ENCODE measurements at regions not wholly inside any gene's neighbourhood (a gene's known extent, or its start where the extent isn't known, plus 50 kb on each side); places are given as distances from the start of the nearest gene placed in this dataset.
A peak's percentile ranks its signal among the peaks of the same experiment; 100 is the strongest.

DNA sequence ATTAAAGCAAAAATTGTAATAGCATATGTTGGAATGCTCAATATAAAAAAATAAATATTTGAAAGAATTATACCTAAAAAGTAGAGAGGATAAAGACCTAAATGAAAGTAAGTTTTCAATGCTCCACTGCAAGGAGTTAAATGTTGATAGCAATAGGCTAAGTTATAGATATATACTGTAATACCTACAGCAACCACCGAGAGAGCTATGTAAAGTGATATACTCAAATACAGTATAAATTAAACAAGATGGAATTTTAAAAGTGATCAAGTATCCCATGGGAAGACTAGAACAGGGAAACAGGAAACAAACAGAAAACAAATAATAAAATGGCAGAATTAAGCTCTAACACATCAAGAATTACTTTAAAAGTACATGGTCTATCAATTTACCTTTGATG lies 73.9 kb downstream of the CASP3 start:
- DNase-seq (ENCODE audit: low read depth, low spot score) = no peak

DNA sequence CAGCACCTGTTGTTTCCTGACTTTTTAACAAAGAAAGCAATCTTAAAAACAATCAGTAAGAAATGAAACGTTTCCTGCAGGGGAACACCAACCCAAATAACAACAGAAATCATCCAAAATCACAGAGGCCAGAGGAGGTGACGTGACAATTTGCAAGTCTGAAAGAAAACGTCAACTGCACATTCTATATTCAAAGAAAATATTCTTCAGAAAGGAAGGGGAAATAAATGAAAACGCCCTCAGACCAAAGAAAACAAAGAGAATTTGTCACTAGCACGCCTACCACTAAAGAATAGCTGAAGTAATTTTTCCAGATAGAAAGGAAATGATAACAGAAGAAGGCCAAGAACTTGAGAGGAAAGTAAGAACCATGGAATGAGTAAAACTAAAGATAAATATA lies 74.4 kb downstream of the CASP3 start:
- no peak for DNase-seq (ENCODE audit: low read depth, low spot score)

DNA sequence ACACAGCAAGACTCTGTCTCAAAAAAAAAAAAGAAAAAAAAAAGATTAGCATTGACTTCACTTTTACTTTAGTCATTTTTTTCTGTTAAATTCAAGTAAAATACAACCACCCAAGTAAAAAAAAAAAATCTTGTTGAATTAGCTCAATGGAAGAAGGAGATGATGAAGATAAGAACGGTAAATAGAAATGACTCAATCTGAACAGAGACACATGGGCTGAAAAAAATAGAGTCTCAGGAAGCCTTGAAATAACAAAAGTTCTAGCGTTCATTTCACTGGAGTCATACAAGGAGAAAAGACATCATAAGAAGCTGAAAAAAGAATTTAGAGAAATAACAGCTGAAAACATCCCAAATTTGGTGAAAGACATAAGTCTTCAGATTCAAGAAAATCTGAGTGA lies 75.5 kb downstream of the CASP3 start:
- no peak for DNase-seq (ENCODE audit: low read depth, low spot score)

DNA sequence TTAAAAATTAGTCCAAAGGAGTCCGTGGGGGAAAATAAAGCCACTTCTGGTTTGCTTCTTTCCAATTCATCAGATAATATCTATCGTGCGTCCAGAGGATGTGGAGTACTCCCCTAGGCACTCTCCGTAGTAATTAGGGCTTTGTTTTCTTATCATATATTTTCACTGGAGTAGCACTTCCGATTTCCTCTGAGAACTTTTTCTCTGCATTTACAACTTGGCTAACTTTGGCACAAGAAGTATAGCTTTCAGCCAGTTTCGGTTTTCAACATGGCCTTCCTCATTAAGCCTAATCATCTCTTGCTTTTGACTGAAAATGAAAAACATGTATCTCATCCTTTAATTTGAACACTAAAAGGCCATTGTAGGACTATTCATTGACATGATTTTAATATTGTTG lies 80.5 kb downstream of the CASP3 start:
- no peak for DNase-seq (ENCODE audit: low read depth, low spot score)

DNA sequence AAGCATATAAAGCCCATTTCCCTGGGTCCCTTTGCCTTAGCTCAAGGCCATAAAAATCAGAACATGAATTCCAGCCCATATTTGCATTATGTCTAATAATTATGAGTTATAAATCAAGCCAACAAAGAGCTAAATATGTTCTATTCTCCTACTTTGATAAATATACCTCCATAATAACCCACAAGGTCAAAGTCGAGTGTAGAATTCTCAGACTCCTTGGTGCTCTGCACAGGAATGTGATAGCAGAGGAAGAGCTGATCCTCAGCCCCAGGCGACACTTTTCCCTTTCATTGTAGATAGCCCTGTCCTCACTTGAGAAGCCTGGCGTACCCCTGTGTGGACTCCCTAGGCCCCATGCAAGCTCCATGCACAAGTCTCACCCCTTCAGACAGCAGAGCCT lies 85.6 kb downstream of the CASP3 start:
- DNase-seq (ENCODE audit: low read depth, low spot score) = no peak

DNA sequence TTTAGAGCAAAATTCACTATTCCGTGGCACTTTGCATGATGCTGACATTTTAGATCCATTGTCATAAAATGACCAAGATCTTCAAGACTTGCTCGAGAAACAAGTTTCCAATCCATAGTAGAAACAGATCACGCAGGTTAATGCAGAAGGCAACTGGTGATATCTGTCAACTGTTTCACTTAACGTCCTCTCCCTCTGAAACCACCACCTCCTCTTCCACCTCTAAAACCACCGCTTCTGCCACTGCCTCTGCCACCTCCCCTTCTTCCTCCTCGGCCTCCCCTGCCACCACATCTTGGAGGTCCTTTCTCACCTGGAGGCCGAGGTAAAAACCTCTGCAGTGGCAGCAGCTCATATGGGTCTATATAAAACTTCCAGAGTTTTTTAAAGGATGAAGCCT lies 84.6 kb upstream of the IRF2 start:
- DNase-seq (ENCODE audit: low read depth, low spot score) = no peak

DNA sequence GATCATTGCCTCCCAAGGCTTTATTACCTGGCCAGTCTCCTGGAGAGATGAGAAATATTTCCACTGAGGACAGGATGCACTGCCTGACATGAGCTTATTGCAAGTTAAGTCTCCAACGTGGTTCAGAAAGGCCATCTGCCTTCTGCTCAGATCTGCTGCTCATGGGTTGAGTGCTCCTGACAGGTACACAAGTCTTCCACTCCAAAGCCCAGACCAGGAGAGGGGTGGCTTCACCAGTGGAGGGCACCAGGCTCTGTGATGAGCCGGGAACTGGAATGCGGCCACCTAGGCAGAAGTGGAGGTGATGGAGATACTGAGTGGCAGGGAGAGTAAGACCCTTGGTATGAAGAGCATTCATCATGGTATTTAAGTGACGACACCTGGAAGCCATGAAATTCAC lies 79.5 kb upstream of the IRF2 start:
- no peak for DNase-seq (ENCODE audit: low read depth, low spot score)

DNA sequence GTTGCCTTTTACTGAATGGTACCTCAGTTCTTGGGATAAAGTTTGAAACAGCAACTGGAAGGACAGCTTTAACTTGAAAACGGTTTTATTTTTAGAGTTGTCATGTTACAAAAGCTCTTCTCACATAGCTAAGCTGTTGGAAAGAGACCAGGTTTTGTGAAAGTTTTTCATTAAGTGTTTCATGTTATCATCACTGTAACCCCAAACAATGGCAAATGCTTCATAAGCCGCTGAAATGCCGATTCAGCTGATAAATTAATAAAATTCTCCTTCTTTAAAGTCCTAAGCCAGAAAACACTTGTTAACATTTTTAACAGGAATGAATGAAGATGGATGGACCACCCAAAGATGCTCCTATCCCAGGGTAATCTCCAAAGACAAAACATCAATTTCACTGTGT lies 76.1 kb upstream of the IRF2 start:
- DNase-seq (ENCODE audit: low read depth, low spot score) = no peak

DNA sequence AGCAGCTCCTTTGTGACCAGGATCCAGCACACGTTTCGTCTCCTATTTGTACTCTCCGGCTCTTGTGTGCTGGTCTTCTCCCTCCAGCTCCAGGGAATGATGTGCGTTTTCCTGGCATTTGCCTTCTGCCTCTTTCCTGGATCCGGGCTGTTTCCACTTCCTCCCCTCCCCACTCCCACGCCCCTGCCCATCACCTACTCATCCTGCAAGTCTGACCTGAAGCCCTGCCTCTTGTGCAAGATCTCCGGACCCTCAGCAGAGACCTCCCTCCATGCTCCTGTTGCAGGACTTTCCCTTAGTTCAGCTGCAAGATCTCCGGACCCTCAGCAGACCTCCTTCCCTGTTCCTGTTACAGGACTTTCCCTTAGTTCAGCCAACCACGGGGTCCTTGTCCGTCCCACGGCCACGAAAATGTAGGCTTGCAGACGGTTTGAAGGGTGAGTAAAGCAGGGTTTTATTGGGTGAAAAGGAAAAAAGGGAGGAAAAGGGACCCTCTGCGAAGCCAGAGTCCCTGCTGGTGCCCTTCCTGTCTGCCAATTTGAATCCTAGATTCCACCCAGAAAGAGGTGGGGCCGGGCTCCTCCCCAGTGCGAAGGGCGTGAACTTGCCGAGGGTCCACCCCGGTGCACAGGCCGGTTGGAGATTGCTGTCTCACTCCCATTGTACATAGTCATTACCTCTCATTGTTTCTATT lies 74.4 kb upstream of the IRF2 start:
- DNase-seq (ENCODE audit: low read depth, low spot score) = no peak

DNA sequence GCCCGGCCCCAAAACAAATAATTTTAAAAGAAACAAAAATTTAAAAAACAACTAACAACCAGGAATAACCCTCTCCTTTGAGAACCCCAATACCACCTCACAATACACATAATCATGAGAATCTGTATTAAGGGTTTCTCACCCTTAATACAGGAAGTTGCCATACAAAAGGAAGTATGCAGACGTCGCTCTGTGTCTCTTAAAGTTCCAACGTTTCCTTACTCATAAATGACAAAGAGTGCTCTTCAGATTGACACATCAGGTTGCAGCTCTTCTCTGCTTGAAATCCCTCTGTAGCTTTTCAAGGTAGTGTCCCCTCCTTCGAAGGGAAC lies 73.9 kb upstream of the IRF2 start:
- no peak for DNase-seq (ENCODE audit: low read depth, low spot score)

DNA sequence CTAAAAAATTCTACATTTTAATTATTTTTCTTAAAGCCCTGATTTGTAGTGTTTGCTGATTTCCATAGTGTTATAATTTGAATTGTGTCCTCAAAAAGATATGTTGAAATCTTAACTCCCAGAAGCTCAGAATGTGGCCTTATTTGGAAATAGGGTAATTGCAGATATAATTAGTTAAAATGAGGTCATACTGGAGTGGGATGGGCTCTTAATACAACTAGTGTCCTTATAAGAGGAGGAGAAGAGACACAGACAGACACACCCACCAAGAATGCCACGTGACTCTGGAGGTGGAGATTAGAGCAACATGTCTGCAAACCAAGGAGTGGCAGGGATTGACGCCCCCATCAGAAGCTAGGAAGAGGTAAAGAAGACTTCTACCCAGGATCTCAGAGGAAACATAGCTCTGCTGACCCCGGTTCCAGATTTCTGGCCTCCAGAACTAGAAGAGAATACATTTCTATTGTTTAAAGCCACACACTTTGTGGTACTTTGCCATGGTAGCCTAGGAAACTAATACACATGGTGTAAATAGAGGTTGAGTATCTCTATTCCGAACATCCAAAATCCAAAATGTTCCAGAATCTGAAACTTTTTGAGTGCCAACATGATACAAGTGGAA lies 70.5 kb upstream of the IRF2 start:
- no peak for DNase-seq (ENCODE audit: low read depth, low spot score)

DNA sequence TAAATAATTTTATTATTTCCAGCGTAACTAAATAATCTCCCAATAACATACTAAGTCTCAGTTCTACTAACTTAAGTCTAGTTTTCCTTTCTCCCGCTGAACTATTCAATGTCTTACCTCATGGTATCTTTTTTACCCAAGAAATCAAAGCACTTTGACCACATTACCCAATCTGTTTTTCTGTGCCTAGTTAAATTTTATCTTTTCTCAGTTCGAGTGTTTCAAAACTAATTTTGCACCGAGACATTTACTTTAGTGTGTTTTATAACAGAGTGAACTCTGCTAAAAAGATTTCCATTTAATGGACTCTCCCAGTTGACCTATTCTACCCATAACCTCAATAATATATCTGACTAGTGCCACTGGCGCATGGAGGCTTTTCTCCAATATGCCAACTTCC lies 67.6 kb upstream of the IRF2 start:
- DNase-seq (ENCODE audit: low read depth, low spot score) = no peak

DNA sequence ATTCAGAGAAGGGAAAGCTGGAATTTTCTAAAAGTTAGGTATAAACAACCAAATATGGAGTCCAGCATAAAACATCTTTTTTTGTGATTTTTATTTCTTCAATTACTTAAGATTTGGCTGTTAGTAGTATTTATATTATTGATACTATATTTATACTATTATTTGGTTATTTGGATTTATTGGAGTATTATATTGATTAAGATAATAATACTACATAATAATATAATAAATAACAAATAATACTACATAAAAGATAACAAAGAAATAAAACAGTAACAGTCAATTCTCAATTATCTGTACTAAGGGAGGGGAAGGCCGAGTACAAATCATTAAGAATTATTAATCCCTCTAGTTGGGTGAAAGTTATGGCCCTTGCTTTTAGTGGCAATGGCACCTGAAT lies 66.0 kb upstream of the IRF2 start:
- DNase-seq (ENCODE audit: low read depth, low spot score) = no peak

DNA sequence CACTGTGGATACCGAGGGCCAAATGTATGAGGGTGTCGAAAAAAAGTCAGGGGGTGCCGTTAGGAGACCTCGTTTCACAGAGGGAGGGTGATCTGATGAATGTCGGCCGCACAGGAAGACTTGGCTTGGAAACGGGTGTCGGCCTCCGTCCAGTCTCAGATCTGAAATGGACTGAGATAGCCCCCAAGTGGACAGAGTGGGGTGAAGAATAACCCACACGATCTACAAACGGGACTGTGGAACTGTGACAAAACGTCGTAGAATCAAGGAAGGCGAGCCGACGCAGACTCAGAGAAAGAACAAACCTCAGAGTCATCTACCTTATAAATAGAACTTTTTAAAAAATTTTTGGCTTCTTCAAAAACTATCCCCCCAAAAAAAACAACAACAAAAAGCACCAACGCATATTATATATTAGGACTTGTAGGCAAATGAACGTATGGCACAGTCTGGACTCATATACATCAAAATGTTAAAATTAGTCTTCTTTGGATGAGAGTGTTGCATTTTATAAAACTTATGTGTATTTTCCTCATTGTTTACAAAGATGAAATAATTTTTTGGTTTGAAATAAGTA lies 63.8 kb upstream of the IRF2 start:
- DNase-seq (ENCODE audit: low read depth, low spot score) = no peak

DNA sequence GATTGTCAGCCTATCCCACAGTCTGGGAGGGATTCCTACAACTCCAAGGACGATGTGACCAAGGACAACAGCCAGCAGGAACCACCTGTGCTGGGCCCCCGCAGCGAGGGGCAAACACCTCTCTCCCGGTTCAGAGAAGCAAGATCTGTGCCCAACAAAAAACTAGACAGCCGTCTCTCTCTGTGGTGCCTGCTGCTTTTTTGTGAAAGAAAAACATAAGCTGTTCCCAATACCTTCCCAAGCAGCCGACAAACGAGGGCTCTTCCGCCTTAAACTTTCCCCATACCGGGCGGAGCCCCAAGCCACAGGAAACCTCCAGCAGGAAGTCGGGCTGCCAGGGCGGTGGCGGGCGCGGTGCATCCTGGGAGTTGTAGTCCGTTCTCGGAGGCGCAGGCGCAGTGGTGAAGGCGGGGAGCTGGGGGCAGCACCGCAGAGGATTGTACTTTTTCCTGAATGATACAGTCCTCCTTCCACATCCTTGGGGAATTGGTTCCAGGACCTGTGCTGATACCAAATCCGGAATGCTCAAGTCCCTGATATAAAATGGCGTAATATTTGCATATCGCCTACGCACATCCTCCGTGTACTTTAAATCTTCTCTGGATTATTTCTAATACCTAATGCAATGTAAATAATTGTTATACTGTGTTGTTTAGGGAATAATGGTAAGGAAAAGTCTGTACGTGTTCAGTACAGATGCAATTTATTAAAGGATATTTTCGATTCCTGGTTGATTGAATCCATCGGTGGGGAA lies 63.1 kb upstream of the IRF2 start:
- peak; percentile 75 for DNase-seq (ENCODE audit: low read depth, low spot score)

DNA sequence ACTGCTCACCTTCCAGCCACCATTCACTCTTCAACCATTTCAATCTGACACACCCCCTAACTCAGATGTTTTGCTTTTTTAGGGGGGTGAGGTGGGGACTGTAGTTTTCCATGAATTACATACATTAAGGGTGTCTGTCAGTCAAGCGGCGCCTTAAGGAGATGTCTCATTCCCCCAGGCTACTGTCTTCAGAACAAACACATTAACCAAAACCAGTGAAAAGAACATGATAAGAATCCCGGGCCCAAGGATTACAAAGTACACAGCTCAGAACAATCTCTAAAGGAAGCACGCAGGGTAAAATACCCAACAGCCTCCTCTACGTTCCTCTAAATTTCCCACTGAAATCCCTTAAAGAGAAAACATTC lies 62.5 kb upstream of the IRF2 start:
- no peak for DNase-seq (ENCODE audit: low read depth, low spot score)

DNA sequence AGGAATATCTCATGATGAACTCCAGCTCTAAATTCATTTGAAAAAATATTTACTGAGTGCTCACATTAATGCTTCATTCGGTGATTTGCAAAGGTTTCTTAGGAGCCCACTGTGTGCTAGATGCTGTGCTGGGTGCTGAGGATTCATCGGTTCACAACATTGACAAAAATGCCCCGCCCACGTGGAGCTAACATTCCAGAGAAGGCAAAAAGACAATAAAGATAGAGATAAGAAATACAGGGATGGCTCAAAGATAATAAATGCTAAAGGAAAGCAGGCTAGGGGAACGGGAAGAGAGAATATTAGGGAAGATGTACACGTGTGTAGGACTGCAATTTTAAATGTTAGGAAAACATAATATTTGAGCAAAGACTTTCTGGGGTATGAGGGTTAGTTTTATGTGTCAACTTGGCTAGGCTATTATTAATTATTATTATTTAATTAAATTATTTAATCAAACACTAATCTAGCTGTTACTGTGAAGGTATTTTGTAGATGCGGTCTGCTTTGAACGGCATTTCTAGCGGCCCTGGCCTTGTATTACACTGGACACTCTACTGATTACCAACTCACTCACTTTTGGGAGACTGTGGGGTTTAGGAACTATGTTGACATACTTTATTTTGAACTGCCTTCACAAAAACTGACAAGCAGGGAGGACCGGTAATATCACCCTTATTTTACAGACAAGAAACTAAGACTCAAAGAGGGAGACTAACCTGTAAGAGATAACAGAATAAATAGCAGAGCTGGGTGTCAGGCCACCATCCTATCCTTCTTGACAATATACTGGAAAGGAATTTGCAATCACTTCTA lies 61.9 kb upstream of the IRF2 start:
- DNase-seq (ENCODE audit: low read depth, low spot score) = no peak

DNA sequence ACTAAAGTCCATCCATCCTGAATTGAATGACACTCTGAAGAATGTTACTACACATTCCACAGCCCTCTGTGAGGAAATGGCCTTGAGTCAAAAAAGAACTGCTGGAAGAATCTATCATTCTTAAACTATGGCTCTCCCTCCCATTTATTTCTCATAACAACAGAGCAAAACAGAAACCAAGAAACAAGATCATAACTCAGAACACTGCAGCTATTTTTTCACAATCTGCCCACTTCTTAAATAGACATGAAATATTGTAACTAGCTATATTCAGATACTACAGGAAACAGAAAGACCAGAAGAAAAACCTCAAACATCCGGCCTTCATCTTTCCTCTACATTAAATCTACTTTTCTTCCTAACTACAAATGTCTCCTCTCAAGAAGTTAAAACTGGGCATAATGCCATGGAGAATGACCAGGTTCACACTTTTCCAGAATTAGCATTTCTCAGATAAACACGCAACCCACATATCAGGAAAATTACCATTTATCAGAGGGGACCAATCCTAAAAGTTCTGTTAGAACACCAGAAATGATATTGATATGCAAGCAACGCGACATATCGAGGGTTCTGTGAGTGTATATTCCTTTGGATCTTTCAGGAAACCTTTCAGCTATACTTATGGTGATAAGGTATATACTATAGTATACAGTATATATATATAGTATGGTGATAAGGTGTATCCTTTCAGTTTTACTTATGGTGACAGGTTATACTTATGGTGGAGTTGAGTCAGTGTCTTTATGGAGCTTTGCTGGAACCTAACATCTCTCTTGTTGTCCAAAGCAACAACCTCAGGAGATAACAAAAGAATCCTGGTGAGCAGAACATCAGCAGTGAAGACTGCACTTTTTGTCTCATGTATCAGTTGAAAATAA lies 60.4 kb upstream of the IRF2 start:
- no peak for DNase-seq (ENCODE audit: low read depth, low spot score)

DNA sequence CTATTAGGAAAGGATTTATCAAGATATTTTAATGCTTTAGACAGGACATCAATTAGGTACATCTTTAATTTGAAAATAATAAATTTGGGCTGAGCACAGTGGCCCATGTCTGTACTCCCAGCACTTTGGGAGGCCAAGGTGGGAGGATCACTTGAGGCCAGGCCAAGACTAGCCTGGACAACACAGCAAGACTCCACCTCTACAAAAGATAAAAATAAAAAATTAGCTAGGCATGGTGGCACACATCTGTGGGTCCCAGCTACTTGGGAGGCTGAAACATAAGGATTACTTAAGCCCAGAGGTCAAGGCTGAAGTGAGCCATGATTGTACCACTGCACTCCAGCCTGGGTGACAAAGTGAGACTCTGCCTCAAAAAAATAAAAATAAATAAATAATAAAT lies 59.6 kb upstream of the IRF2 start:
- no peak for DNase-seq (ENCODE audit: low read depth, low spot score)

DNA sequence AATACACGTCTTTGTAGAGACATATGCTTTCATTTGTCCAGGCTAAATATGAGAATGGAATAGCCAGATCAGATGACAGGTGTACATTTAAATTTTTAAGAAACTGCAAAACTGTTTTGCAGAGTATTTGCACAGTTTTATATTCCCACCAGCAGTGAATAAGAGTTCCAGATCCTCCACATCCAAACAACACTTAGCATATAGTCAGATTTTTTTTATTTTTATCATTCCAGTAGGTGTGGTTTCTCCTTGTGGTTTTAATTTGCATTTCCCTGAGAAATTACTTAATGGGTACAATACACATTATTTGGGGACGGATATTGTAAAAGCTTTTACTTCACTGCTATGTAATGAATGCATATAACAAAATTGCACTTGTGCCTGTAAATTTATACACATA lies 56.7 kb upstream of the IRF2 start:
- no peak for DNase-seq (ENCODE audit: low read depth, low spot score)

DNA sequence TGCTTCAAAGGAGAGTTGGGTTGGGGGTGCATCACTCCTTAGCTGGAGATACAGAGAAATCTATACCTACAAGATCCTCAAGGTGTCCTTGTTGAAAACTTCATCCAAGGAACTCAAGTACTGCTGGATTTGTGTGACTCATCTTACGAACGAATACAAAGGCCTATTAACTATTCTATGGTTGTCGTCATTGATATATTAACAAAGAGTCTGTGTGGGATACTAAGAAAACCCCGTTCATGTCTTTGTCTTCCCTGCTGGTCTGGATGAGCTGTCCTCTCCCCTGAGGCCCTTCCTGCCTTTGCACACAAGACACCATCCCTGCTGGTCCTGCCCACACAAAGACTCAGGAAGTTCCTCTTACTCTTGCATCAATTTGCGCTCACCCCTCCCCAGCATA lies 54.9 kb upstream of the IRF2 start:
- no peak for DNase-seq (ENCODE audit: low read depth, low spot score)
